Right forelimb (tissue), 1 donor: ENCODE measurements at regions not wholly inside any gene's neighbourhood (a gene's known extent, or its start where the extent isn't known, plus 50 kb on each side); places are given as distances from the start of the nearest gene placed in this dataset.

ENCODE experiments used
- DNase-seq: peaks from one replicate; pipeline ENCODE4 v3.0.0-alpha.2; 2018

GRCh38 chr22:48198489-48199459, 1436.3 kb downstream of the TBC1D22A start:
- no peak for DNase-seq

- DNase-seq = no peak
Observed at GRCh38 chr22:48197189-48197690, 1434.8 kb downstream of the TBC1D22A start.

GRCh38 chr22:48192920-48193319, 1430.5 kb downstream of the TBC1D22A start:
- DNase-seq = no peak

DNA sequence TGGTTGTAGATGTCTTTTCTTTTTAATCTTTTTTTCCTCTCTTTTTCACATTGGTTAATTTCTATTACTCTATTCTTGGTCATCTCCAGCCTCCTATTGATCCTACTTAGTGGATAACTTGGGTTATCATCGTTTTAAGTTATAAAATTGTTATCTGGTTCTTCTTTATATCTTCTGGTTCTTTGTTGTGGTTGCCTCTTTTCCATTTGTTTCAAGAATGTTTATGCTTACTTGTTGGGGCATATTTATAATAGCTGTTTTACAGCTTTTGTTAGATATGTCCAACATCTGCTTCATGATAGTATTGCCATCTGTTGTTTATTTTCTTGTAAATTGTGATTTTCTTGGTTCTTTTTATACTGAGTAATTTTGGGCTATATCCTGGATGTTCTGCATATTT, 1429.6 kb downstream of the TBC1D22A start:
- no peak for DNase-seq

DNA sequence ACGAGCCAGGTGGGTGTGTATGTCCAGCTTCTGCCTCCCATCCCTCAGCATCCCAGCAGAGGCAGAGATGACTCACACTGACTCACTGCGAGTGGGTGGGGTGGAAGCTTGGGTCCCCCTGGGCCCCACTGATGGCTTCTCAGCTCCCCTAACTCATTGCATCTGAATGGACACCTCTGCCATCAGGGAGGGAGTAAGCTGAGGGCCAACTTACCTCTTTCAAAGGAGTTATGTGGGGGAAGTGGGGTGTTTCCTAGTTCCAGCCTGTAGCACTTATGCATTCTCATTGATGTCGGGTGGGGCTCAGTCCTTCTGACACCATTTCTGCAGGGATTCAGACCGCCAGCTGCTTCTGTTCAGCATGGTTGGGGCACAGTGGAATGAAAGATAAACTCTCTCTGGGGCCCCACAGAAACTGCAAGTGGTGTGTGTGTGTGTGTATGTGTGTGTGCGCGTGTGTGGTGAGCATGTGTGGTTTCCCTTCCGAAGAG, 1425.8 kb downstream of the TBC1D22A start:
- DNase-seq = no peak

- no peak for DNase-seq
Observed at GRCh38 chr22:48187356-48187755, 1424.9 kb downstream of the TBC1D22A start.

DNA sequence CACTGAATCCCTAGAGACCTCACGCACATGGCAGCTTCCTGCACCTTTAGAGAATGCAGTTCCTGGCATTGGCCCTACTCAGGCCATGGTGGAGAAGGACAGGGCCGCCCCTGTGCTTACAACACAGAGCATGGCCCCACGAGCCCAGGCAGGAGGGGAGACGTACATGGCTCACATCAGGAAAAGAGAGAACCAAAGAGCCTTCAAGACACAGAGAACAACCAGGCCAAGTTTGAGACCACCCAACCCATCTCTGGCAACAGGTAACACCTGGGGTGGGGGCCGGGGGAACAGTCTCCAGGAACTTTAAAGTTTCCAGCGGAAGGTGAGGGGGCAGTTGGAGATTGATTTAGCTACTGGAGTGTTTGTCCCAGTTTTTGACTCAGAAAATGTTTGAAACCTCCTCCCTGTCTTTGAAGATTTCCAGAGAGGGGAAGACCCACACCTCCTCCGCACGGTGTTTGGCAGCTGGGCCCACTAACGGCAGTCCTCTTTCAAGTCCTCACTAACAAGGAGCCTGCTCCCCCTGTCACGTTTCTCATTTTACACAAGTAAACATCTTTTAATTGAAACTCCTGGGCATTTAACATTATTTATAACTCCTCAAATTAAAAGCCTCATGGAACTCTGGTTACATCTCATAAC, 1423.8 kb downstream of the TBC1D22A start:
- no peak for DNase-seq

GRCh38 chr22:48185071-48186055, 1422.9 kb downstream of the TBC1D22A start:
- DNase-seq = no peak

- no peak for DNase-seq
Observed at GRCh38 chr22:48182846-48183805, 1420.7 kb downstream of the TBC1D22A start.

DNA sequence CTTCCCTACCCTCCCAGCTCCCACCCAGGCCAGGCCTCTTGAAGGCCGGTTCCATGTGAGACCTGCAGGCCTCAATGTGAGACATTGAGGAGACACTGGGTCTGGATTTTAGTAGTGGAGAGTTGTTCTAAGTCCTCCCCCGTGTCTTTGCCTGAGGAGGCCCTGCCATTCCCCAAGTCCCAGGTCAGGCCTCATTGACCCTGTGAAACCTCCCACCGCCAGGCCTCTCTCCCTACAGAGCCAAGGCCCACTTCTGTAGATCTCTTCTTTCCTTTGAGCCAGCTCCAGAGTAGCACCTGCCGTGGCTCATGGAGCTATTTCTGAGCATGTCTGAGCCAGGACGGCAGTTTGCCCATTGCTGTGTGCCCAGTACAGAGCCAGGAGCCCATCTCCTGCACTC, 1419.6 kb downstream of the TBC1D22A start:
- DNase-seq = no peak

- no peak for DNase-seq
Observed at GRCh38 chr22:48181263-48181955, 1419.0 kb downstream of the TBC1D22A start.

GRCh38 chr22:48180631-48181030, 1418.2 kb downstream of the TBC1D22A start:
- no peak for DNase-seq

GRCh38 chr22:48179571-48180546, 1417.4 kb downstream of the TBC1D22A start:
- DNase-seq = no peak

DNA sequence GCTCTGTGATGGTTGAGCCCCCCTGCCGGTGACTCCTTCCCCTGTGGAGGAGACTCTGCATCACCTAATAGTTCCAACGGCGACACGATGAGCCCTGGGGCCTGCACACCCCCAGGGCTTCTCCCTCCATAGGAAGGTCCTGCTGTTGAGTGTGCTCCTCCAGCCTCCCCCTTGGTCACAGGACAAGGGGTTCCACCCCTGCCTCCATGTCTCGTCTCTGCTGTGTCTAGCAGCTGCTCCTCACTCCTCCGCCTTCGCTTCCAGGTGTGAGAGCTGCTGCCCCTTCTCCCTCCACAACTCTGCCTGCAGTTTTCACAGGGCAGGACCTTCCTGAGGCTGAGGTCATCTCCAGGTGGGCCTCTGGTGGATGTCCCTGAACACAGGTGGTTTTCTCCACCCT, 1416.1 kb downstream of the TBC1D22A start:
- no peak for DNase-seq

GRCh38 chr22:48177631-48178030, 1415.2 kb downstream of the TBC1D22A start:
- no peak for DNase-seq

- DNase-seq = no peak
Observed at GRCh38 chr22:48175721-48176120, 1413.3 kb downstream of the TBC1D22A start.

GRCh38 chr22:48173773-48174160, 1411.3 kb downstream of the TBC1D22A start:
- DNase-seq = no peak

- no peak for DNase-seq
Observed at GRCh38 chr22:48173061-48173772, 1410.8 kb downstream of the TBC1D22A start.

DNA sequence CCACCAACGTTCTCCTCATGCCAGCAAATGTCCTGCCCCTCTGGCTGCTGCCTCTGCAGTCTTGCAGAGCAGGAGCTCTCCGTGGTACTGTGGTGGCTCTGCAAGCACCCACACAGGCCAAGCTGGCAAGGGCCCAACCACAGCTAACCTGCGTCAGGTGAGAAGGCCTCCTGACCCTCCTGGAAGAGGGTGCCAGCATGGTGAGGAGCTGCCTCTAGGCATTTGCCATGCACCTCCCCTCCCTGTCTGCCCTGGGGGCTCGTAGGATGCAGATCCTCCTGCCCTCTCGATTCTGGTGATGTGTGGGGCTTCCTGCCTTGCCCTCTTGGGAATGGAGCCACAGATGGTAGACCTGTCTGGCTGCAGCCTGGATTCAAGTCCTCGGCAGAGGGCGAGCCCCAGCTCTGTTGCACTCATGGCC, 1408.8 kb downstream of the TBC1D22A start:
- DNase-seq = no peak
